Cerebellar cortex (tissue), 1 donor: ENCODE measurements at regions not wholly inside any gene's neighbourhood (a gene's known extent, or its start where the extent isn't known, plus 50 kb on each side); places are given as distances from the start of the nearest gene placed in this dataset.

Experiments
- DNase-seq: peaks from one replicate; pipeline ENCODE4 v3.0.0-alpha.2; 2015; ENCODE audit warnings: low spot score

GRCh38 chr2:220440731-220441130, 813.3 kb downstream of the SLC4A3 start:
- DNase-seq: no peak

DNA sequence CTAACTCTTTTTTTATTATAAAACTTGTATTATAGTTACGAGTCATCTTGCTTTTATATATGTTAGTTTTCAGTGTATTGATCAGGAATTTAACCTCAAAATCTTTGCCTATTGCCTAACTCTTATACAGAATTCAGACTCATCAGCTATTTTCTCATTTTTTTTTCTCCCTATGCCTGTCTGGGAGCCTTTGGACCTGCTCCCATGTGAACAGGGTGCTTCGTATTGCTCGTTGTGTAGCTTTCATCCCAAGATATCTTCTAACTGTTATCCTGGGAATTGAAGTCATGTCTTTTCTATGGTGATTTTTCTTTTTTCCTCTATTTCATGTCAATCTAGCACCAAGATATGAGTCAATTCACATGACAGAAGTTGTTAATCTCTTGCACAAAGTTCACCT, 814.0 kb downstream of the SLC4A3 start:
- no peak for DNase-seq

GRCh38 chr2:220442012-220442411, 814.6 kb downstream of the SLC4A3 start:
- DNase-seq: no peak

GRCh38 chr2:220445429-220446105, 818.1 kb downstream of the SLC4A3 start:
- DNase-seq: no peak

- no peak for DNase-seq
Observed at GRCh38 chr2:220446106-220446712, 818.8 kb downstream of the SLC4A3 start.

DNA sequence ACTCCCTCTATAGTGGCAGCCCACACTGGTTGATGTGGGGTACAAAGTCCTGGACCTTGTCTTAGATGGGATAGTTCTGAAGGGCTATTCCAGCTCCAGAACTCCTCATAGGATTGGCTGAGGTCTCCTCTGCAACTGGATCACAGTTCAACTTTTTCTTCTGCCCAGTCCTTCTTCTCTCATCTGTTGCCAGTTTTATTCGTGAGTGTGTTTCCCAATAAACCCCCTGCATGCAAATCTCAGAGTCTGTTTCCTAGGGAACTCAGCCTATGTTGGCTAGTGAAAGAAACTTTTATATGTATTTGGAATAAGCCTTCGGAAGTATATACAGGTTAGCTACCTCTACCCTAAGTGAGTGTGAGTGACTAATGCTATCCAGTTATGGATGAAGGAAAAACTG, 823.4 kb downstream of the SLC4A3 start:
- DNase-seq: no peak

DNA sequence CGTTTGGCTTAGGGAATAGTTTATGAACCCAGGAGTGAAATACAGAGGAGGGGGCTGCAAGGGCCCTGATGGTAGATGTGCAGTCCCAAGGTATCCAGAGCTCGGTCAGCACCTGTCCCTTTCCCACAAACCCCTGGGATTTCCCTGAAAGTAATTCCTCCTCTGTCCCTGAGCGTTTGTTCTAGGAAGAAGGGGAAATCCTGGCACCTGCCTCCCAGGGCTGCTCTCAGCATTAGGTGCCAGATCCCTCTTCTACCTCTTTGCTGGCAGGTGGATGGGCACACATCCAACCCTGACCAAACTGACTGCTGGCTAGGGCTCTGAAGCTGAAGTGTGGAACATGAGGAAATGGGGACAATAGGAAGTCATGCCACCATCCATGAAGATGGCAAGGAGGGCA, 824.0 kb downstream of the SLC4A3 start:
- no peak for DNase-seq

GRCh38 chr2:220452561-220452960, 825.1 kb downstream of the SLC4A3 start:
- DNase-seq: no peak

DNA sequence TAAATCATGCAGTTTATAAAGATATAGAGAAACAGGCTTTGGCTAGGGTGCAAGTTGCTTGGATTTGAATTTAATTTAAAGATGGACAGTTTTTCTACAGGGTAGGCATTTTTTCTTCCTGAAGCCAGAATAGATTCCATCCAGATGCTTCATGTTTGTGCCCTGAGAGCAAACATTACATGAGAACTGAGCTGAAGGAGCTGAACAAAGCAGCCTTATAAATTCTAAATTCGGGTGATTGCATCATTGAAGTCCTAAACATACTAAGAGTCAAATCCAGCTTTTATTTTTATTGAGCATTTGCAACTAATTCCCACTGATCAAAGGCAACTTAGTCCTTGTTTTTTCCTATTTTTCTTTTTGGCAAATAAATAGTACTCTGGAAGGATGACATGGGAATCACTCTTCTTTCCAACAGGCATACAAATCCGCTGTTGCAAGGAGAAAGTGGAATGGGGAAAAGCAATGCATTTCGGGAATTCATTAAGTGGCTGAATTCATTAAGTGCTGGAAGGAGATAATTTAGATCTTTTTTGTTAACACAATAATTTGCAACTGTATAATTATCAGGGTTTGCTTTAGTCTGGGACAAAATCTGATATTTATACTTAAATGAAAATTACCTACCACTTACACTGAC, 828.0 kb downstream of the SLC4A3 start:
- DNase-seq: no peak

GRCh38 chr2:220458051-220458450, 830.6 kb downstream of the SLC4A3 start:
- no peak for DNase-seq

GRCh38 chr2:220460257-220460985, 833.0 kb downstream of the SLC4A3 start:
- no peak for DNase-seq

GRCh38 chr2:220463876-220464275, 836.4 kb downstream of the SLC4A3 start:
- no peak for DNase-seq

DNA sequence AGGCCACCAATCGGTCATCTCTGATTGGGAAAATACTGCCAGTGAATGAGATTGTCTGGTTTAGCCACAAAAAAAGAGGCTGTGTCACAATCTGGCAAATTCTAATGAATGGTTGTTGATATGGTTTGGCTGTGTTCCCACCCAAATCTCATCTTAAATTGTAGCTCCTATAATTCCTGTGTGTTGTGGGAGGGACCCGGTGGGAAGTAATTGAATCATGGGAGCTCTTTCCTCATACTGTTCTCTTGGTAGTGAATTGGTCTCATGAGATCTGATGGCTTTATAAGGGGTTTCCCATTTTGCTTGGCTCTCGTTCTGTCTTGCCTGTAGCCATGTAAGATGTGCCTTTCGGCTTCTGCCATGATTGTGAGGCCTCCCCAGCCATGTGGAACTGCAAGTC, 838.3 kb downstream of the SLC4A3 start:
- no peak for DNase-seq

DNA sequence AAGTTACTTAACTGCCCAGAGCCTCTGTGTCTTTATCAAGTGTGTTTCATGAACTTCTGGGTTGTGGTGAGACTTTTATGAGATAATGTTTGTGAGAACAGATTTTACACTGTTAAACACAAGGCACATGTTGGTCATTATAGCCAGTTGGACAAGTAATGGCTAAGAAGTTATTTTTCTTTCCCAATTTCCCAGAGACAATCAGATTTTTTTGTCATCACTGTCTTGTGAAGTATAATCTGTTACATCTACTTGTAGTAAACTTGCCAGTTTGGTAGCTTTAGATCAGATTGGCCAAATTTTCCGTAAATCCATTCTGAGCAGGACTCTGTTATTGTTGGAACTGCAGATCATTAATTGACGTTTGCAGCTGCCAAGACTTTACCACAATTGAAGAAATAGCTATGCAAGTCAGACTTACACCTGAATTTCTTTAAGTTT, 838.8 kb downstream of the SLC4A3 start:
- DNase-seq: no peak

GRCh38 chr2:220469201-220469600, 841.8 kb downstream of the SLC4A3 start:
- no peak for DNase-seq

GRCh38 chr2:220473611-220474010, 846.2 kb downstream of the SLC4A3 start:
- no peak for DNase-seq

DNA sequence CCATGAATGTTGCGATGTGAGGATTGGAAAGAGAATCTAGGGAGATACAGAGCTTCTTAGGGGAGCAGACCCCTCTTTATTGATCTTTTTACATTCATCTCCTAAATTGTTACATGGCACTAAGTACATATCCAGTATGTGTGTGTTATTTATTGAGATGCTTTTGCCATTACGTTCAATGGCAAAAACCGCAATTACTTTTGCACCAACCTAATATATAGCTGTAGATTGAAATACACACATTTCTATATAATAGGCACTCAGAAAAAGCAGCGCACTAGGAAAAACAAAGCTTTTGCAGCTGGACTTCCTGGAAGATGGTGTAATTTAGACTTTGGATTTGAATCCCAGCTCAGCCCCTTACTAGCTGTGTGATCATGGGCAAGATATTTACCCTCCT, 849.4 kb downstream of the SLC4A3 start:
- no peak for DNase-seq

DNA sequence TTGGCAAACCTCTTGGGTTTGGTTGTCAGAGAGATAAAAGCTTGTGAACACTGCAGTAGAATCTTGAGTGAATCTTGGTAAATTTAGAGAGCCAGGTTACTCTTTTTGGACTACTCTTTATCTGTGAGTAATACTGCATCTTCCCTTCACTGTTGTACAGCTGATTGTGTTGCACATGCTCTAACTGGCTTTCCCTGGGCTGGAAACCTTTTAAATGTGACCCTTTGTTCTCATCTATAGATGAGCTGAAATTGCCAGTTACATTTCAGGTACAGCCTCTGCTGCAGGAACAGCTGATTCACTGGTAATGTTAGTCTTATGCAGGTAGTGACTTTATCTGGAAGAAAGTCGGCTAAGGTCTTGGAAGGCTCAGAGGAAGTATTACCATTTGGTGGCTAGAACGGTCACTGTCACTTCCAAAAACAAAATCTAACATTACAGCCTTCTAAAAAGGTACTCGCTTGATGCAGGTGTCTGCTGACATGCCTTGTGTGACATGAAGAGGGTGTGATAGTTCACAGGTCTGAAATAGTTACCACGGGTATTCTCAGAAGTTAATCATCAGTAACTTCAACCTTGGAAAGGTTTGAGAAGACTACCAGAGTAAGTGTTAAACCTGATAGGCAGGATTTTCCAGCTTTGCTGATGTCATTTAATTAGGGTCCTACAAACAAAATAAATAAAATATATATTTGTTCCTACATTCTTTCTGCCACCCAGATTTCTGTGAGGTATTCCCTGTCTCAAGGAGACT, 851.1 kb downstream of the SLC4A3 start:
- DNase-seq: no peak

DNA sequence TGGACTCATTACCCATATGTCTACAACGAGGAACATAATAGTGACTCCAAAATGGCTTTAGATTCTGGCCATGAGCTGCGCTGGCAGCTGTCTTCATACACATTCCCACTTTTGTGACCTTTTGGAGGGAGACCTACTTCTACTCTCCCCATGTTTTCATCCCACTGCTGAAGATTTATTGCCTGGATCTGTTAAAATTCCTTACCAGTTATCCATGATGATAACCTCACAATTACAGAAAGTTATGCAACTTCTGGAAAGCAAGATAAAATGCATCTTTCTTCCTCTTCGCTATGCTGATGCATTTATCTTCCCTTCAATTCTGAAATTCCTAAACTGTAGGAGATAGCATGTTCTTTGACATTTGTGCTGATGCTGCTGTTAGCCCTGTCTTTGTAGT, 855.3 kb downstream of the SLC4A3 start:
- DNase-seq: no peak

DNA sequence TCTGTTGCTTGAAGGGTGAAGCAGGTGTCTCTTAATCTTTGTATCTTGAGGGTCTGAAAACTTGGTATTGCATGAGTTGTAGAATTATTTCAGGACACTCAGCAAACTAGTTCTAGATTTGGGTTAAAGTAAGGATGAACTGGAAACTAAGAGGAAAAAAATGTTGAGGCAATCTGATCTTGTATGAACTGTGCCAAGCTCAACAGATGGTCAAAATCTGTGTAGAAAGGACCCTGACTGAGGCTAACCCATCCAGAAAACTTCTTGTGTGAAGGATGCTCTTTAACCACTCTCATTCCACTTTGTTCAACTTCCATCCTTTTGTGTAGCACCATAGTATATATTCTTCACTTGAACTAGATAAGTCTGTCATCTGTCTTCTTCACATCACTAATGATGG, 861.7 kb downstream of the SLC4A3 start:
- no peak for DNase-seq

GRCh38 chr2:220491670-220492069, 864.2 kb downstream of the SLC4A3 start:
- no peak for DNase-seq

DNA sequence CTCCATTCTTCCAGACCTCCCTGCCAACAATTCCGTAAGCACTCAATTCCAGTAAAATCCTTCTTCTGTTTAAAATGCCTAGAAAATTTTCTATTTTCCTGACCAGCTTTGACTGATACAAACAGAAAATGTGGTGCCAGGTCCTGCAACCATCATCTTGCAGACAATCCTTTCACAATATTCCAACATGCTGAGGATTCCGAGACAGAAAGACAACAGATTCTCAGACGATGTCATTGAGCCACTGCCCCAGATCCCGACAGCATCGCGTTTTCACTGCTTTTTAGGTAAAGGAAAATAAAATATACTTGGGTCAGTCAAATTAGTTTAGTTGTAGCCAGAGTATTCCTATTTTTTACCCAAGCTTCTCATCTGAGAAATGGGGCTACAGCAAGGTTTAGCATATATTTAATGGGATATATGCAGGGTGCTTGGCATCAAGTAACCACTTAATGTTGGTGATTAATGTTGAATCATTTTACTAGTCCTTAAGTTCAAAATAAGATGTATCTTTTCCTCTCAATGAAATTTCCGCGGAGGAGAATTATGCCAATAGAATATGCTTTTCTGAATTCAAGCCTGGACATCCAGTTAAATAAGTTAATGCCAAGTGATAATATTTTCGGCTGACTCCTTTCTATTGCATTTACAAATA, 866.6 kb downstream of the SLC4A3 start:
- no peak for DNase-seq
